H9 (cell line): ENCODE measurements at regions not wholly inside any gene's neighbourhood (a gene's known extent, or its start where the extent isn't known, plus 50 kb on each side); places are given as distances from the start of the nearest gene placed in this dataset.

Experiments
- DNase-seq: peaks from one replicate; pipeline ENCODE4 v3.0.0-alpha.2; 2017
- H2AFZ ChIP-seq: one replicate; pipeline ENCODE4 v1.6.1; 2013; ENCODE audit warnings: mild to moderate bottlenecking, low read length, control low read depth, moderate library complexity
- H2AK5ac ChIP-seq: 2 replicates; pipeline ENCODE4 v1.6.1; 2013; ENCODE audit warnings: low read length, control low read depth, mixed read lengths; ENCODE audit not compliant: insufficient read length
- H2BK120ac ChIP-seq: one replicate; pipeline ENCODE4 v1.6.1; 2013; ENCODE audit warnings: low read depth, mild to moderate bottlenecking, low read length, control low read depth, inconsistent platforms; ENCODE audit not compliant: poor library complexity, severe bottlenecking
- H2BK12ac ChIP-seq: 2 replicates; pipeline ENCODE4 v1.6.1; 2013; ENCODE audit warnings: low read length, control low read depth, mixed read lengths, low read depth; ENCODE audit not compliant: insufficient read length
- H2BK15ac ChIP-seq: 2 replicates; pipeline ENCODE4 v1.6.1; 2013; ENCODE audit warnings: low read depth, low read length, control low read depth
- H2BK20ac ChIP-seq: one replicate; pipeline ENCODE4 v1.6.1; 2013; ENCODE audit warnings: low read depth, mild to moderate bottlenecking, low read length, control low read depth, inconsistent platforms; ENCODE audit not compliant: poor library complexity, severe bottlenecking
- H2BK5ac ChIP-seq: 2 replicates; pipeline ENCODE4 v1.6.1; 2013; ENCODE audit warnings: low read length, control low read depth, mixed read lengths; ENCODE audit not compliant: insufficient read length
- H3K14ac ChIP-seq: 2 replicates; pipeline ENCODE4 v1.6.1; 2013; ENCODE audit warnings: low read length, control low read depth; ENCODE audit not compliant: insufficient read depth
- H3K18ac ChIP-seq: 2 replicates; pipeline ENCODE4 v1.6.1; 2013; ENCODE audit warnings: low read depth, mild to moderate bottlenecking, mixed read lengths, low read length, control low read depth; ENCODE audit not compliant: insufficient read length
- H3K23ac ChIP-seq: 2 replicates; pipeline ENCODE4 v1.6.1; 2013; ENCODE audit warnings: low read length, control low read depth, mixed read lengths, low read depth; ENCODE audit not compliant: insufficient read length
- H3K23me2 ChIP-seq: 2 replicates; pipeline ENCODE4 v1.6.1; 2013; ENCODE audit warnings: low read depth, mild to moderate bottlenecking, mixed read lengths, low read length, control low read depth; ENCODE audit not compliant: insufficient read length, poor library complexity, severe bottlenecking
- H3K27ac ChIP-seq: 2 replicates; pipeline ENCODE4 v1.5.1; 2013; ENCODE audit warnings: low read length, control low read depth, mixed read lengths, low read depth; ENCODE audit not compliant: insufficient read length
- H3K27me3 ChIP-seq: 2 replicates; pipeline ENCODE4 v1.6.1; 2013; ENCODE audit warnings: low read length, control low read depth, inconsistent platforms; ENCODE audit not compliant: insufficient read depth
- H3K4ac ChIP-seq: 2 replicates; pipeline ENCODE4 v1.6.1; 2013; ENCODE audit warnings: low read depth, mild to moderate bottlenecking, control low read depth, inconsistent platforms, low read length, moderate library complexity
- H3K4me1 ChIP-seq: 2 replicates; pipeline ENCODE4 v1.6.1; 2013; ENCODE audit warnings: low read length, control low read depth, inconsistent platforms; ENCODE audit not compliant: insufficient read depth
- H3K4me2 ChIP-seq: 2 replicates; pipeline ENCODE4 v1.6.1; 2013; ENCODE audit warnings: low read length, control low read depth, mixed read lengths; ENCODE audit not compliant: insufficient read length, insufficient read depth
- H3K56ac ChIP-seq: 2 replicates; pipeline ENCODE4 v1.6.1; 2013; ENCODE audit warnings: low read depth, mild to moderate bottlenecking, mixed read lengths, low read length, control low read depth; ENCODE audit not compliant: insufficient read length
- H3K79me1 ChIP-seq: 2 replicates; pipeline ENCODE4 v1.6.1; 2013; ENCODE audit warnings: low read depth, mild to moderate bottlenecking, moderate library complexity, low read length, control low read depth, inconsistent platforms; ENCODE audit not compliant: insufficient read depth, poor library complexity, severe bottlenecking
- H3K79me2 ChIP-seq: 2 replicates; pipeline ENCODE4 v1.6.1; 2013; ENCODE audit warnings: low read length, control low read depth, inconsistent platforms; ENCODE audit not compliant: insufficient read depth
- H3K9ac ChIP-seq: 2 replicates; pipeline ENCODE4 v1.6.1; 2013; ENCODE audit warnings: low read length, control low read depth, mixed read lengths; ENCODE audit not compliant: insufficient read length; ENCODE audit errors: extremely low read depth
- H3K9me3 ChIP-seq: one replicate; pipeline ENCODE4 v1.6.1; 2013; ENCODE audit warnings: low read depth, low read length, inconsistent platforms; ENCODE audit not compliant: control insufficient read depth
- H3T11ph ChIP-seq: one replicate; pipeline ENCODE4 v1.6.1; 2013; ENCODE audit warnings: mild to moderate bottlenecking, low read length, control low read depth, inconsistent platforms
- H4K20me1 ChIP-seq: one replicate; pipeline ENCODE4 v1.6.1; 2013; ENCODE audit not compliant: control insufficient read depth, insufficient read length, insufficient read depth
- H4K5ac ChIP-seq: 2 replicates; pipeline ENCODE4 v1.6.1; 2013; ENCODE audit warnings: low read depth, mild to moderate bottlenecking, mixed read lengths, low read length, control low read depth; ENCODE audit not compliant: insufficient read length
- H4K8ac ChIP-seq: replicated peaks from 2 replicates; pipeline ENCODE4 v1.6.1; 2013; ENCODE audit warnings: low read length, control low read depth, mixed read lengths, low read depth; ENCODE audit not compliant: insufficient read length
- H4K91ac ChIP-seq: 2 replicates; pipeline ENCODE4 v1.6.1; 2013; ENCODE audit warnings: low read depth, mild to moderate bottlenecking, moderate library complexity, mixed read lengths, low read length, control low read depth; ENCODE audit not compliant: insufficient read length
- H3K27ac Mint-ChIP-seq, 3 experiments: 2 replicates in 2 of 3; 3 replicates in 1 of 3; pipeline ENCODE4 v1.8.0; 2020 to 2021; ENCODE audit warnings: mixed read lengths in 3 of 3, mild to moderate bottlenecking in 1 of 3, moderate library complexity in 1 of 3
- H3K27me3 Mint-ChIP-seq: 2 replicates; pipeline ENCODE4 v1.8.0; 2021; ENCODE audit warnings: low read depth, mild to moderate bottlenecking, moderate library complexity, mixed read lengths
- H3K36me3 Mint-ChIP-seq, 3 experiments: 2 replicates in 2 of 3; 3 replicates in 1 of 3; pipeline ENCODE4 v1.8.0; 2020 to 2021; ENCODE audit warnings: low read depth in 3 of 3, mixed read lengths in 3 of 3; ENCODE audit not compliant: insufficient read depth in 1 of 3
- H3K4me1 Mint-ChIP-seq, 2 experiments: 2 replicates each; pipeline ENCODE4 v1.8.0; 2020; ENCODE audit warnings: mixed read lengths in 2 of 2
- H3K4me3 Mint-ChIP-seq, 2 experiments: 2 replicates in 1 of 2; 3 replicates in 1 of 2; pipeline ENCODE4 v1.8.0; 2020 to 2021; ENCODE audit warnings: mild to moderate bottlenecking in 2 of 2, mixed read lengths in 2 of 2, moderate library complexity in 1 of 2
- H3K9me3 Mint-ChIP-seq, 2 experiments: 2 replicates in 1 of 2; 3 replicates in 1 of 2; pipeline ENCODE4 v1.8.0; 2020; ENCODE audit warnings: mild to moderate bottlenecking in 2 of 2, mixed read lengths in 2 of 2, moderate library complexity in 1 of 2
- CTCF ChIP-seq: fragments of 200-600 bp; sonication (generic); conservative IDR thresholded peaks from 3 replicates; pipeline ENCODE4 v1.8.0; 2021; ENCODE audit warnings: antibody characterized with exemption, mild to moderate bottlenecking
- WGBS: extraction: QIAGEN DNeasy Blood & Tissue Kit; methylation state at CpG from one replicate; pipeline ENCODE4 v1.1.7; 2013; ENCODE audit warnings: missing lambda C conversion rate, low lambda C conversion rate, mixed read lengths; ENCODE audit not compliant: insufficient read length; ENCODE audit errors: extremely low coverage; 5-methylcytosine and 5-hydroxymethylcytosine counted together

GRCh38 chr5:103408408-103408807, 149.8 kb downstream of the MACIR start:
- Histone ChIP-seq H4K5ac (no peak overlapping the region), H3K4me1 (no peaks in the 10 kb centered on the region), H2BK15ac (no peak overlapping the region), H3K18ac (no peak overlapping the region), H3K56ac (no peak overlapping the region), H3T11ph (no peak overlapping the region), H3K79me2 (no peaks in the 10 kb centered on the region), H2BK5ac (no peak overlapping the region), H4K91ac (no peak overlapping the region), H3K27ac (no peak overlapping the region), H3K4me2 (no peak overlapping the region), H2BK12ac (no peak overlapping the region), H3K4ac (no peak overlapping the region), H4K8ac (no peak overlapping the region), H2AK5ac (no peak overlapping the region), H4K20me1 (no peaks in the 10 kb centered on the region), H3K9me3 (no peaks in the 10 kb centered on the region), H3K23me2 (no peaks in the 10 kb centered on the region), H2BK20ac (no peak overlapping the region), H3K27me3 (no peaks in the 10 kb centered on the region), H2BK120ac (no peak overlapping the region), H2AFZ (no peak overlapping the region), H3K23ac (no peak overlapping the region), H3K9ac (no peak overlapping the region), H3K14ac (no peak overlapping the region), H3K79me1 (no peaks in the 10 kb centered on the region)
- no peaks in the 10 kb centered on the region for H3K4me1 Mint-ChIP-seq
- H3K27ac Mint-ChIP-seq = no peak overlapping the region
- H3K36me3 Mint-ChIP-seq = no peaks in the 10 kb centered on the region
- TF ChIP-seq CTCF = no peak
- H3K27me3 Mint-ChIP-seq = no peaks in the 10 kb centered on the region
- no peak overlapping the region for H3K4me3 Mint-ChIP-seq
- H3K9me3 Mint-ChIP-seq = no peaks in the 10 kb centered on the region
- no CpG with 5 or more reads among the region's 2 CpGs for WGBS
- no peak for DNase-seq
